ENCODE measurements at regions not wholly inside any gene's neighbourhood (a gene's known extent, or its start where the extent isn't known, plus 50 kb on each side); places are given as distances from the start of the nearest gene placed in this dataset.

- TF ChIP-seq, protein P1, sequence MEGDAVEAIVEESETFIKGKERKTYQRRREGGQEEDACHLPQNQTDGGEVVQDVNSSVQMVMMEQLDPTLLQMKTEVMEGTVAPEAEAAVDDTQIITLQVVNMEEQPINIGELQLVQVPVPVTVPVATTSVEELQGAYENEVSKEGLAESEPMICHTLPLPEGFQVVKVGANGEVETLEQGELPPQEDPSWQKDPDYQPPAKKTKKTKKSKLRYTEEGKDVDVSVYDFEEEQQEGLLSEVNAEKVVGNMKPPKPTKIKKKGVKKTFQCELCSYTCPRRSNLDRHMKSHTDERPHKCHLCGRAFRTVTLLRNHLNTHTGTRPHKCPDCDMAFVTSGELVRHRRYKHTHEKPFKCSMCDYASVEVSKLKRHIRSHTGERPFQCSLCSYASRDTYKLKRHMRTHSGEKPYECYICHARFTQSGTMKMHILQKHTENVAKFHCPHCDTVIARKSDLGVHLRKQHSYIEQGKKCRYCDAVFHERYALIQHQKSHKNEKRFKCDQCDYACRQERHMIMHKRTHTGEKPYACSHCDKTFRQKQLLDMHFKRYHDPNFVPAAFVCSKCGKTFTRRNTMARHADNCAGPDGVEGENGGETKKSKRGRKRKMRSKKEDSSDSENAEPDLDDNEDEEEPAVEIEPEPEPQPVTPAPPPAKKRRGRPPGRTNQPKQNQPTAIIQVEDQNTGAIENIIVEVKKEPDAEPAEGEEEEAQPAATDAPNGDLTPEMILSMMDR (conservative IDR thresholded peaks at IDR 0.05): no peak
- no peak for TF ChIP-seq ZFX (IDR thresholded peaks at IDR 0.05)
Measured at GRCh38 chr4:24260923-24261564, 323.3 kb downstream of the DHX15 start.
